HCT116 (cell line): ENCODE measurements at regions not wholly inside any gene's neighbourhood (a gene's known extent, or its start where the extent isn't known, plus 50 kb on each side); places are given as distances from the start of the nearest gene placed in this dataset.

Experiments
- ATAC-seq: fragments of 200-7000 bp; cut with Tn5 transposase; 2 replicates; pipeline ENCODE4 v1.9.1; 2020; ENCODE audit warnings: mild to moderate bottlenecking, moderate library complexity
- BruUV-seq: library from RNA; stranded (reverse); fragments of 400-500 nt; replicated peaks from 2 replicates; lab custom pipeline; 2021; lab: Mats Ljungman, UMichigan
- CTCF ChIA-PET: fragments of 300-600 bp; sonication (Branson Sonifier 250); formaldehyde crosslinking; loops from one replicate; lab custom pipeline; 2021; ENCODE audit warnings: antibody characterized with exemption; lab: Charles Lee
- POLR2A ChIA-PET: fragments of 300-600, 350-600 bp; sonication (Branson Sonifier 250); formaldehyde crosslinking; loops from one replicate; lab custom pipeline; 2021; ENCODE audit warnings: antibody characterized with exemption; lab: Charles Lee
- RAD21 ChIA-PET, 2 experiments: fragments of 300-600 bp; sonication (Branson Sonifier 250); formaldehyde crosslinking; loops; one replicate each; lab custom pipeline; 2023; ENCODE audit warnings: low total read pairs in 2 of 2; ENCODE audit not compliant: uncharacterized antibody in 2 of 2, unreplicated experiment in 2 of 2, low non-redundant PET in 1 of 2; lab: Charles Lee
- DNase-seq: peaks from one replicate; pipeline ENCODE4 v3.0.0-alpha.2; 2010; ENCODE audit warnings: low read depth, low spot score
- H2AFZ ChIP-seq: fragments of 200-600 bp; shearing (Covaris generic), sonication (generic); 2 replicates; pipeline ENCODE4 v1.6.1; 2017; ENCODE audit warnings: low read depth, mixed run types, mixed read lengths, antibody characterized with exemption, low read length; ENCODE audit not compliant: poor library complexity, severe bottlenecking
- H3K27ac ChIP-seq: 2 replicates; pipeline ENCODE4 v1.5.1; 2012; ENCODE audit warnings: low read depth, low read length
- H3K27me3 ChIP-seq: fragments of 200-600 bp; sonication (generic); 2 replicates; pipeline ENCODE4 v1.6.1; 2016; ENCODE audit warnings: mixed run types, low read length, mixed read lengths; ENCODE audit not compliant: insufficient read depth
- H3K36me3 ChIP-seq, 2 experiments: fragments of 200-500 bp in 1 of 2; fragments of 200-600 bp in 1 of 2; sonication (Bioruptor generic) in 1 of 2; sonication (generic) in 1 of 2; 2 replicates each; pipeline versions ENCODE4 v1.5.1 to v1.6.1; 2014 to 2016; ENCODE audit warnings: low read length in 2 of 2, inconsistent platforms in 1 of 2, mixed read lengths in 1 of 2, mixed run types in 1 of 2; ENCODE audit not compliant: insufficient read depth in 2 of 2, control insufficient read depth in 1 of 2
- H3K4me1 ChIP-seq, 2 experiments: fragments of 200-600 bp in 1 of 2; sonication (generic) in 1 of 2; 2 replicates each; pipeline versions ENCODE4 v1.5.1 to v1.6.1; 2012 to 2017; ENCODE audit warnings: low read length in 2 of 2, inconsistent platforms in 1 of 2, mild to moderate bottlenecking in 1 of 2, mixed read lengths in 1 of 2, mixed run types in 1 of 2, moderate library complexity in 1 of 2; ENCODE audit not compliant: insufficient read depth in 2 of 2, control insufficient read depth in 1 of 2
- H3K4me2 ChIP-seq: fragments of 200-600 bp; sonication (generic); 2 replicates; pipeline ENCODE4 v1.6.1; 2017; ENCODE audit warnings: mixed run types, low read length, mixed read lengths
- H3K4me3 ChIP-seq, 2 experiments: fragments of 200-600 bp in 1 of 2; sonication (generic) in 1 of 2; replicated peaks in 1 of 2; 2 replicates each; pipeline ENCODE4 v1.5.1; 2011 to 2016; ENCODE audit warnings: low read length in 2 of 2, control low read depth in 1 of 2, low read depth in 1 of 2, mild to moderate bottlenecking in 1 of 2, mixed read lengths in 1 of 2, mixed run types in 1 of 2
- H3K79me2 ChIP-seq: fragments of 200-600 bp; sonication (generic); 2 replicates; pipeline ENCODE4 v1.6.1; 2017; ENCODE audit warnings: mild to moderate bottlenecking, mixed run types, low read length, moderate library complexity, mixed read lengths; ENCODE audit not compliant: insufficient read depth
- H3K9ac ChIP-seq: fragments of 200-600 bp; sonication (generic); 2 replicates; pipeline ENCODE4 v1.6.1; 2016; ENCODE audit warnings: low read length, mixed read lengths
- H3K9me2 ChIP-seq: fragments of 200-600 bp; sonication (generic), shearing (Covaris generic); 2 replicates; pipeline ENCODE4 v1.6.1; 2017; ENCODE audit warnings: mixed run types, mild to moderate bottlenecking, moderate library complexity; ENCODE audit not compliant: insufficient read depth
- H3K9me3 ChIP-seq, 2 experiments: fragments of 200-500 bp in 1 of 2; fragments of 200-600 bp in 1 of 2; sonication (Bioruptor generic) in 1 of 2; sonication (generic) in 1 of 2; 2 replicates each; pipeline ENCODE4 v1.6.1; 2014 to 2017; ENCODE audit warnings: low read length in 2 of 2, mixed read lengths in 2 of 2, inconsistent platforms in 1 of 2, low read depth in 1 of 2, mild to moderate bottlenecking in 1 of 2, mixed run types in 1 of 2, moderate library complexity in 1 of 2; ENCODE audit not compliant: control insufficient read depth in 1 of 2, insufficient read depth in 1 of 2
- H4K20me1 ChIP-seq: fragments of 200-600 bp; sonication (generic), shearing (Covaris generic); 2 replicates; pipeline ENCODE4 v1.6.1; 2017; ENCODE audit warnings: mixed run types, mild to moderate bottlenecking, moderate library complexity; ENCODE audit not compliant: insufficient read depth
- ATF3 ChIP-seq: IDR thresholded peaks from 2 replicates; pipeline ENCODE4 v1.6.1; 2012
- JUND ChIP-seq: IDR thresholded peaks from 2 replicates; pipeline ENCODE4 v1.6.1; 2012
- POLR2A ChIP-seq: IDR thresholded peaks from 2 replicates; pipeline ENCODE4 v1.7.0; 2011; ENCODE audit warnings: borderline replicate concordance; ENCODE audit not compliant: insufficient read depth, insufficient read length; ENCODE audit errors: extremely low read depth
- RAD21 ChIP-seq: IDR thresholded peaks from 2 replicates; pipeline ENCODE4 v1.6.1; 2012; ENCODE audit warnings: low read depth, mild to moderate bottlenecking
- SP1 ChIP-seq: IDR thresholded peaks from 2 replicates; pipeline ENCODE4 v1.6.1; 2012; ENCODE audit warnings: low read depth
- ZNF274 ChIP-seq: fragments of 200-500 bp; sonication (Bioruptor generic); IDR thresholded peaks from 2 replicates; pipeline ENCODE4 v1.6.1; 2014; ENCODE audit warnings: mild to moderate bottlenecking, low read depth, low read length, inconsistent platforms
- intact Hi-C: fragments of 100-400 bp; cut with micrococcal nuclease; formaldehyde crosslinking; loops from 2 replicates; pipeline ENCODE4 v1.10.0; 2022
- TF ChIP-seq, protein P1 (sequence below): IDR thresholded peaks from 2 replicates; pipeline ENCODE4 v1.6.1; 2012; ENCODE audit warnings: low read depth

GRCh38 chr22:26746311-26746710 is 88.9 kb downstream of the MIAT start:
- Histone ChIP-seq H3K4me1 (no peaks in the 10 kb centered on the region), H4K20me1 (no peaks in the 10 kb centered on the region), H3K9me3 (no peaks in the 10 kb centered on the region), H3K36me3 (no peaks in the 10 kb centered on the region), H2AFZ (no peak overlapping the region), H3K4me2 (no peak overlapping the region), H3K27ac (no peak overlapping the region), H3K9me2 (no peaks in the 10 kb centered on the region), H3K4me3 (no peak overlapping the region), H3K27me3 (0 out of 2 replicates have a peak, but pooled peaks cover 3% of the 10 kb centered on the region), H3K79me2 (no peaks in the 10 kb centered on the region), H3K9ac (no peak overlapping the region)
- POLR2A ChIA-PET: no interaction called here
- CTCF ChIA-PET: interaction anchor here (1.6 kb wide), 1 partner anchor 10 kb away, joined by 3 read pairs; no protein-coding TSS in a partner anchor
- no TSS peak for BruUV-seq
- no peak for TF ChIP-seq JUND
- no peak for TF ChIP-seq SP1
- no peak for TF ChIP-seq ATF3
- no peak for TF ChIP-seq POLR2A
- TF ChIP-seq ZNF274: no peak
- TF ChIP-seq, protein P1, sequence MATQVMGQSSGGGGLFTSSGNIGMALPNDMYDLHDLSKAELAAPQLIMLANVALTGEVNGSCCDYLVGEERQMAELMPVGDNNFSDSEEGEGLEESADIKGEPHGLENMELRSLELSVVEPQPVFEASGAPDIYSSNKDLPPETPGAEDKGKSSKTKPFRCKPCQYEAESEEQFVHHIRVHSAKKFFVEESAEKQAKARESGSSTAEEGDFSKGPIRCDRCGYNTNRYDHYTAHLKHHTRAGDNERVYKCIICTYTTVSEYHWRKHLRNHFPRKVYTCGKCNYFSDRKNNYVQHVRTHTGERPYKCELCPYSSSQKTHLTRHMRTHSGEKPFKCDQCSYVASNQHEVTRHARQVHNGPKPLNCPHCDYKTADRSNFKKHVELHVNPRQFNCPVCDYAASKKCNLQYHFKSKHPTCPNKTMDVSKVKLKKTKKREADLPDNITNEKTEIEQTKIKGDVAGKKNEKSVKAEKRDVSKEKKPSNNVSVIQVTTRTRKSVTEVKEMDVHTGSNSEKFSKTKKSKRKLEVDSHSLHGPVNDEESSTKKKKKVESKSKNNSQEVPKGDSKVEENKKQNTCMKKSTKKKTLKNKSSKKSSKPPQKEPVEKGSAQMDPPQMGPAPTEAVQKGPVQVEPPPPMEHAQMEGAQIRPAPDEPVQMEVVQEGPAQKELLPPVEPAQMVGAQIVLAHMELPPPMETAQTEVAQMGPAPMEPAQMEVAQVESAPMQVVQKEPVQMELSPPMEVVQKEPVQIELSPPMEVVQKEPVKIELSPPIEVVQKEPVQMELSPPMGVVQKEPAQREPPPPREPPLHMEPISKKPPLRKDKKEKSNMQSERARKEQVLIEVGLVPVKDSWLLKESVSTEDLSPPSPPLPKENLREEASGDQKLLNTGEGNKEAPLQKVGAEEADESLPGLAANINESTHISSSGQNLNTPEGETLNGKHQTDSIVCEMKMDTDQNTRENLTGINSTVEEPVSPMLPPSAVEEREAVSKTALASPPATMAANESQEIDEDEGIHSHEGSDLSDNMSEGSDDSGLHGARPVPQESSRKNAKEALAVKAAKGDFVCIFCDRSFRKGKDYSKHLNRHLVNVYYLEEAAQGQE: no peak
- TF ChIP-seq RAD21: no peak
- DNase-seq (no peak), ATAC-seq (no peak)
- RAD21 ChIA-PET: no interaction called here
- intact Hi-C loops: no loop called here
